Fibroblast of skin of left quadriceps (primary cell): ENCODE measurements at regions not wholly inside any gene's neighbourhood (a gene's known extent, or its start where the extent isn't known, plus 50 kb on each side); places are given as distances from the start of the nearest gene placed in this dataset.
"Not testable (repeated sequence)": the region's sequence is repeated elsewhere in the genome, so short reads cannot be mapped to it uniquely, and the experiment has no call there.

Experiments
- DNase-seq, 2 experiments: peaks; one replicate each; pipeline ENCODE4 v3.0.0-alpha.2; 2013; ENCODE audit warnings: low read depth in 2 of 2

- no peak for DNase-seq
These were observed 159.8 kb downstream of the DPY19L2 start for GRCh38 chr12:63508543-63508942.

- DNase-seq: no peak
These were observed 168.7 kb downstream of the DPY19L2 start for GRCh38 chr12:63499567-63499966.

DNA sequence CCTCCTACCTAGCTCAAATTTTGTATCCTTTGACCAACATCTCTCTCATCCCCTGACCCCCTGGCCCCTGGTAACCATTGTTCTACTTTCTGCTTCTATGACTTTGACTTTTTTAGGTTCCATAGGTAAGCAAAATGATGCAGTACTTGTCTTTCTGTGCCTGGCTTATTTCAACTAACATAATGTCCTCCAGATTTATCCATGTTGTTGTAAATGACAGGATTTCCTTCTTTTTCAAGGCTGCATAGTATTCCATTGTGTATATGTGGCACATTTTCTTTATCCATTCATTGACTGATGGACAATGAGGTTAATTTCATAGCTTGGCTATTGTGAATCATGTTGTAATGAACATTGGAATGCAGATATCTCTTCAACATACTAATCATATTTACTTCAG is 170.1 kb downstream of the DPY19L2 start:
- DNase-seq: no peak

GRCh38 chr12:63496654-63497053 is 171.6 kb downstream of the DPY19L2 start:
- DNase-seq: no peak

GRCh38 chr12:63495974-63496373 is 172.3 kb downstream of the DPY19L2 start:
- DNase-seq: no peak

DNA sequence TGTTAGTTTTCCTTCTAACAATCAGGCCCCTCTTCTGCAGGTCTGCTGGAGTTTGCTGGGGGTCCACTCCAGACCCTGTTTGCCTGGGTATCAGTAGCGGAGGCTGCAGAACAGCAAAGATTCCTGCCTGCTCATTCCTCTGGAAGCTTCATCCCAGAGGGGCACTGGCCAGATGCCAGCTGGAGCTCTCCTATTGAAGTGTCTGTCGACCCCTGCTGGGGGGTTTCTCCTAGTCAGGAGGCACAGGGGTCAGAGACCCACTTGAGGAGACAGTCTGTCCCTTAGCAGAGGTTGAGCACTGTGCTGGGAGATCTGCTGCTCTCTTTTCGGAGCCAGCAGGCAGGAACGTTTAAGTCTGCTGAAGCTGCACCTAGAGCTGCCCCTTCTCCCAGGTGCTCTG is 174.9 kb downstream of the DPY19L2 start:
- DNase-seq: not testable (repeated sequence)

DNA sequence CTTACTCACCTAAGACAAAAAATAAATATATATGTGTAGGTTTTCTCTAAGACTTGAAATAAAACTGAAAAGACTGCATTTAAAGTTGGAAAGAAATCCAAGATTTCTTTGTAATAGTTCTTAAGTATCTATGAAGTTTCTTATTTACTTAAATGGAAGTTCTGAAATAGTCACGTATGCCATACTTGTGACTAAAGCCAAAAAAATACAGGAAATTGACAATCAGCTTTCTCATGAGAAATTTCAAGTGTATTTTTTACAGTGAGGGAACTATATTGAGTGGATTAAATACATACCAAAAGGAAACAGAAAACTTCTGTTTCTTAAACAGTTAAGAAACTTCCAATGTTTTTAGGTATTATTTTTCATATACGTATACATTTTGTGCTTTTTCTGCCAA is 188.1 kb downstream of the DPY19L2 start:
- DNase-seq: no peak

DNA sequence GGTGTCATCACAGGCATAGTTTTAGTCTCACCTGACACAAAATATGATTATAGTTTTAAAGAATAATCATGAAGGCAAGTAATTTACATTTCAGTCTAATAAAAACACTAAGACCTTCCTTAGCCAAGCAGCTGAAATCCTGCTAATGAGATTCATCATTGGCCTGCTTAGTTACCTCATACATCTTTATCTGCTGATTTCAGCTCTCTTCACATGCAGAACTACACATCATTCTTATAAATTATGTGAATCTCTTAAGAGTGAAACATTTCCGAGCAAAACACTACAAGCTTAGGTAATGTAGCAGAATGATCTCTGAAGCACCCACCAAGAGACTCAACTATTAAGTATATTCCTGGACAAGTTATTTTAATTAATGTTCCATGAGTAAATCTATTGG is 198.1 kb downstream of the DPY19L2 start:
- no peak for DNase-seq

DNA sequence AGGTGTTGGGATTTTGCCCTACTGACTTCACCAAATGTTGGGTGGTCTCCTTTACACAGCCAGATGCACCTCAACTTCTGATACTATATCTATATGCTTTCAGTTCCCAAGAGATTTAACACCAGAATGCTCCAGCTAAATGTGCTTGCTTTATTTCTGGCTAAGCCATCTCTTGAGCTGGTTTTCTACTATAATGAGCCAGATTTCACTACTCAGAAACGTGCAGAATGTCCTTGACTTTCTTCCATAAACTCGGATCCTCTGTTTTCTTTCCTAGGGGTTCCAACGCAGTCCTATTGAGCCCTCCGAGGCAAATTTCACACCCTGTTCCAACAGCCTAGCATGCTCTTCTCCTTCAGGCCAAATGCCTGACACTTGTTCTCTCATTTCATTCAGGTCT is 200.3 kb downstream of the DPY19L2 start:
- DNase-seq: no peak

DNA sequence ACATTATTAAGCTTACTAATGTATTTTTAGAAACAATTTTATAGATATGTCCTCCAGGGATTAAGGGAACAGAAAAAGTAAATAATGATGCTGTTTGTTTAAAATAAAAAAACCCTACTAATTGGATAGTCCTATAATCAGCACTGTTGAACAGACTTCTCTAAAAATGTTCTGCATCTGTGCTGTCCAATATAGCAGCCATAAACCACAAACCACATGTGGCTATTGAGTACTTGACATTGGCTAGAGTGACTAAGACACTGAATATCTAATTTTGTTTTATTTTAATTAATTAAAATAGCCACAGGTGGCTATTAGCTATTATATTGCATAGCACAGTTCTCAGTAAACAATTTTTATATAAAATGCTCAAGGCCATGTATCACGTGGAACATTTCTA is 210.4 kb downstream of the DPY19L2 start:
- no peak for DNase-seq

DNA sequence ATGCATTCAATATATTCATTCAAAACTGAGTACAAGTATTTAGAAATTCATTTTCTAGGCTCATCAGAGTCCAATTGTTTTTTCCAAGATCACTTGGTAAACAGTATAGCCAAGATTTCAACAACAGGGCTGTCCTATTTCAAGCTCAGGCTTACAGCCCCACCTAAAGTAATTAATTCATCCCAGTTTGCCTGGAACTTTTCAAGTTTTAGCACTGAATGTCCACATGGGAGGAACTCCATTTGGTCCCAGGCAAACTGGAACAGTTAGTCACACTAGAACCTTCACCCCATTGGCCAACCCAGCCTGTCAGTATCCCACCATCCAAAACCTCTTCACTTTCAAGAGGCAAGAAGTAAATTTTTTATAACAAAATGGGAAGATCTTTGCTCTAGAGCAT is 210.9 kb downstream of the DPY19L2 start:
- DNase-seq: no peak

- no peak for DNase-seq
These were observed 217.5 kb downstream of the DPY19L2 start for GRCh38 chr12:63450816-63451215.

- no peak for DNase-seq
These were observed 218.0 kb downstream of the DPY19L2 start for GRCh38 chr12:63450334-63450733.

GRCh38 chr12:63445224-63445880 is 222.9 kb downstream of the DPY19L2 start:
- DNase-seq: no peak

GRCh38 chr12:63440048-63440447 is 228.2 kb downstream of the DPY19L2 start:
- DNase-seq: no peak

GRCh38 chr12:63434384-63434783 is 233.9 kb downstream of the DPY19L2 start:
- not testable (repeated sequence) for DNase-seq

GRCh38 chr12:63427969-63428368 is 240.3 kb downstream of the DPY19L2 start:
- DNase-seq: not testable (repeated sequence)

GRCh38 chr12:63427029-63427428 is 241.3 kb downstream of the DPY19L2 start:
- peak in 1 of 2 experiments; percentile 4 for DNase-seq

DNA sequence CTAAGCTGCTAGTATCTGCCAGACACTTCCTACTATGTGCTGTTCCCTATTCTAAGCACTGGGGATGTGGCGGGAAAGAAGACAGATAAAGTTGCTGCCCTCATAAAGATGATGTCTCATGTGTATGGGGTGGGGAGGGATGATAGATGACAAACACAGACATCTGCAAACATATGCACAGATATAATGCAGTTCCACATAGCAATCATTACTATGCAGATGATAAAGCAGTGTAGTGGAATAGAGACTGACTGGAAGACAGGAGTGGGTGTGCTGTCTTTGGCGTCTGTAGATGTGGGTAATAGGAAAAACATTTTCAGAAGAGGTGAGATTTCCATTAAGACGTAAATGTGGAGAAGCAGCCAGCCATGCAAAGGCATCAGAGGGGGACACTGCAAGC is 243.6 kb downstream of the DPY19L2 start:
- no peak for DNase-seq

DNA sequence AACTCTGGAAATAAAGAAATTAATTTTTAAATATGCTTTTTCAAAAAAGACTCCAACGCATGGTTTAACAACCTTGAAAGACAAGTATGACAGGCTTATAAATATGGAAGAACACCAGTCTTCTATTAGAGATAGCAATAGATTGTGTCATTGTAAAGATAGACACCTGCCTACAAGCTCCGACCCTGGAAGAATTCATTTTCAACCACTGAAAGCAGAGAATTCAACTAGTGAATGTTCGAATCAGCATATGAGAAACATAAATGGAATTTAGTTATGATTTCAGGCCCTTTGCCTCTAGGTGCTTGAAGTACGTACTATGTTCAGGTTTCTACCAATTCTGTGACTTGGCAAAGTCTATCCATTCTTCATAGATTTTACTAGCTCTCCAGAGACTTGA is 244.5 kb downstream of the DPY19L2 start:
- no peak for DNase-seq

DNA sequence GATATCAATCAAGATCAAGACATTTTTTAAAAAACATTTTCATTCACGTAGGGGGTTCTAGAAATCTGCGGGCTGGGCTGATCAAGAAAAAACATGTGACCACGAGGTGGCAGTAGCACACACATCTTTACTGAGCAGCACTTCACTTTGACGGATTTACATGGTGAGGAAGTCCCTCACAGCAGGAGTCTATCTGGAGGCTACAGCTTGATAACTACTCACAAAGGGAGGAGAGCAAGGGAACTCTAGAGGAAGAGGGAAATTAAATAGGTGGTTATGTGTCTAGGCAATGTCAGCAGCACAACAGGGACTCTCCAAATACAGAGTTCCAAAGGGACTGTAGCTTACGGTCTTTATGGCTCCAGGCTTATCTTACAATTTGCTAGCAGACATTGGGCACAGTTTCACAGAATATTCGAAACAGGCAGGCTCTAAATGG is 248.1 kb downstream of the DPY19L2 start:
- DNase-seq: peak; percentile 30 to 31

- DNase-seq: no peak
These were observed 249.1 kb downstream of the DPY19L2 start for GRCh38 chr12:63419154-63419553.

GRCh38 chr12:63416788-63417187 is 251.5 kb downstream of the DPY19L2 start:
- no peak for DNase-seq

GRCh38 chr12:63415357-63415756 is 252.9 kb downstream of the DPY19L2 start:
- no peak for DNase-seq
